ENCODE measurements at regions not wholly inside any gene's neighbourhood (a gene's known extent, or its start where the extent isn't known, plus 50 kb on each side); places are given as distances from the start of the nearest gene placed in this dataset.

GRCh38 chr10:128286141-128286761, 160.0 kb upstream of the MKI67 start:
- DNase-seq: no peak

GRCh38 chr10:128286762-128287500, 160.7 kb upstream of the MKI67 start:
- DNase-seq: no peak

- no peak for DNase-seq
Observed at GRCh38 chr10:128287921-128288320, 161.7 kb upstream of the MKI67 start.

GRCh38 chr10:128289621-128290020, 163.4 kb upstream of the MKI67 start:
- no peak for DNase-seq

GRCh38 chr10:128295003-128295402, 168.8 kb upstream of the MKI67 start:
- DNase-seq: no peak

GRCh38 chr10:128296253-128297007, 170.2 kb upstream of the MKI67 start:
- DNase-seq: no peak

- DNase-seq: no peak
Observed at GRCh38 chr10:128297709-128298378, 171.6 kb upstream of the MKI67 start.

GRCh38 chr10:128298587-128298986, 172.4 kb upstream of the MKI67 start:
- DNase-seq: no peak

- DNase-seq: no peak
Observed at GRCh38 chr10:128300290-128300824, 174.1 kb upstream of the MKI67 start.

GRCh38 chr10:128301051-128301450, 174.8 kb upstream of the MKI67 start:
- no peak for DNase-seq

GRCh38 chr10:128302808-128303207, 176.6 kb upstream of the MKI67 start:
- no peak for DNase-seq

GRCh38 chr10:128304271-128304670, 178.0 kb upstream of the MKI67 start:
- DNase-seq: no peak

- DNase-seq: no peak
Observed at GRCh38 chr10:128305601-128306345, 179.6 kb upstream of the MKI67 start.

GRCh38 chr10:128306535-128306934, 180.3 kb upstream of the MKI67 start:
- DNase-seq: no peak

GRCh38 chr10:128306966-128307365, 180.7 kb upstream of the MKI67 start:
- no peak for DNase-seq

GRCh38 chr10:128307820-128308219, 181.6 kb upstream of the MKI67 start:
- DNase-seq: no peak

GRCh38 chr10:128310971-128311658, 184.9 kb upstream of the MKI67 start:
- DNase-seq: no peak

- DNase-seq: no peak
Observed at GRCh38 chr10:128312250-128312649, 186.0 kb upstream of the MKI67 start.

- no peak for DNase-seq
Observed at GRCh38 chr10:128314686-128315085, 188.5 kb upstream of the MKI67 start.

- DNase-seq: no peak
Observed at GRCh38 chr10:128316121-128316726, 190.0 kb upstream of the MKI67 start.

GRCh38 chr10:128316925-128317324, 190.7 kb upstream of the MKI67 start:
- no peak for DNase-seq

Measured in stimulated activated CD4-positive, alpha-beta T cell treated with anti-CD3 and anti-CD28 coated beads, Interleukin-4, amount 100 ng/mL, for 24 hours (primary cell).